WERI-Rb-1 (cell line): ENCODE measurements at regions not wholly inside any gene's neighbourhood (a gene's known extent, or its start where the extent isn't known, plus 50 kb on each side); places are given as distances from the start of the nearest gene placed in this dataset.

Experiments
- DNase-seq: peaks from one replicate; pipeline ENCODE4 v3.0.0-alpha.2; 2020
- H3K27ac ChIP-seq: fragments of 250-450 bp; sonication (Bioruptor Pico); 2 replicates; pipeline ENCODE4 v1.5.1; 2020; ENCODE audit warnings: mild to moderate bottlenecking, moderate library complexity
- H3K27me3 ChIP-seq: fragments of 250-450 bp; sonication (Bioruptor Pico); 2 replicates; pipeline ENCODE4 v1.5.1; 2021; ENCODE audit warnings: mild to moderate bottlenecking, low read depth, moderate library complexity; ENCODE audit not compliant: insufficient read depth, severe bottlenecking
- H3K36me3 ChIP-seq: fragments of 250-450 bp; sonication (Bioruptor Pico); 2 replicates; pipeline ENCODE4 v1.5.1; 2020; ENCODE audit warnings: mild to moderate bottlenecking, moderate library complexity
- H3K4me3 ChIP-seq: 2 replicates; pipeline ENCODE4 v1.5.1; 2011; ENCODE audit warnings: low read depth, mild to moderate bottlenecking, control low read depth, low read length
- H3K9me3 ChIP-seq: fragments of 250-450 bp; sonication (Bioruptor Pico); 2 replicates; pipeline ENCODE4 v1.5.1; 2021; ENCODE audit warnings: mild to moderate bottlenecking, moderate library complexity; ENCODE audit not compliant: severe bottlenecking
- TF ChIP-seq, protein P1 (sequence below): IDR thresholded peaks from 2 replicates; pipeline ENCODE4 v1.5.1; 2011; ENCODE audit warnings: low read depth, mild to moderate bottlenecking, control low read depth, inconsistent platforms, low read length

DNA sequence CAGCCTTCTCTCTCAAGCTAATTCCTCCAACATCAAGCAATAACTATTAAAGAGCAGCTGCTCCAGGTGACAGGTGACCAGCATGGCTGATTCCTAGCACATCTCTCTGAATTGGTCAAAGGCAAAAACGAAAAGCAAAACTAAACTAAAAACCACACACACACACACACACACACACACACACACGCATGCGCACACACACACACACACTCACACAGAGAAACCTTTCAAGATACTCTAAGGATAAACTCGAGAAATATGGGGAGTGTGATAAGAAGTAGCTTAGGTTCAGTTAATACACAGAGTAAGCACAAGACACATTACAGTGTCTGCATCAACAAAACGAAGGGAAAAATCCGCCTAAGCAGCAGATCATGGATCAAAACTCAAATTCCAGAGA is 74.5 kb upstream of the FZD7 start:
- DNase-seq = no peak
- no peak overlapping the region for H3K4me3 ChIP-seq
- no peaks in the 10 kb centered on the region for H3K36me3 ChIP-seq
- no peaks in the 10 kb centered on the region for H3K9me3 ChIP-seq
- H3K27ac ChIP-seq = no peak overlapping the region; the same call in 1 of the 2 replicates
- H3K27me3 ChIP-seq = no peaks in the 10 kb centered on the region
- TF ChIP-seq, protein P1, sequence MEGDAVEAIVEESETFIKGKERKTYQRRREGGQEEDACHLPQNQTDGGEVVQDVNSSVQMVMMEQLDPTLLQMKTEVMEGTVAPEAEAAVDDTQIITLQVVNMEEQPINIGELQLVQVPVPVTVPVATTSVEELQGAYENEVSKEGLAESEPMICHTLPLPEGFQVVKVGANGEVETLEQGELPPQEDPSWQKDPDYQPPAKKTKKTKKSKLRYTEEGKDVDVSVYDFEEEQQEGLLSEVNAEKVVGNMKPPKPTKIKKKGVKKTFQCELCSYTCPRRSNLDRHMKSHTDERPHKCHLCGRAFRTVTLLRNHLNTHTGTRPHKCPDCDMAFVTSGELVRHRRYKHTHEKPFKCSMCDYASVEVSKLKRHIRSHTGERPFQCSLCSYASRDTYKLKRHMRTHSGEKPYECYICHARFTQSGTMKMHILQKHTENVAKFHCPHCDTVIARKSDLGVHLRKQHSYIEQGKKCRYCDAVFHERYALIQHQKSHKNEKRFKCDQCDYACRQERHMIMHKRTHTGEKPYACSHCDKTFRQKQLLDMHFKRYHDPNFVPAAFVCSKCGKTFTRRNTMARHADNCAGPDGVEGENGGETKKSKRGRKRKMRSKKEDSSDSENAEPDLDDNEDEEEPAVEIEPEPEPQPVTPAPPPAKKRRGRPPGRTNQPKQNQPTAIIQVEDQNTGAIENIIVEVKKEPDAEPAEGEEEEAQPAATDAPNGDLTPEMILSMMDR = no peak

DNA sequence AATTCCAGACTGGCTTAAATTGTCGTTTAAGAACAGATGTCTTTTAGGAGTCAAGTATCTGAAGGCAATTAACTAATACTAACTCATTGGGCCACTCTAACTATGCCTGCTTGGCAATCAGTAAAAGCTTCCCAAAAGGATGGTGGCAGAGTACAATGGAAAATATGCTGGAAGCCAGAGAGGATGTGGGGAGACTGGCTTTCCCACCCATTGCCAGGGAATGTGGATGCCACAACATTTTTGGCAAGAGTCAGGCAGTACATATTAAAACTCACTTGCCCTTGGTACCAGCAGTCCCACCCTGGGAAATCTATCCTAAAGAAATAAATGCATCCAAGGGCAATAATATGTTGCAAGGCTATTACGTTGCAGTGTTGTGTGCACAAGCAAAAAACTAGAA is 74.0 kb upstream of the FZD7 start:
- no peak for DNase-seq
- H3K4me3 ChIP-seq = no peak overlapping the region
- H3K27me3 ChIP-seq = no peaks in the 10 kb centered on the region
- H3K27ac ChIP-seq = no peak overlapping the region; the same call in 1 of the 2 replicates
- no peaks in the 10 kb centered on the region for H3K9me3 ChIP-seq
- no peaks in the 10 kb centered on the region for H3K36me3 ChIP-seq
- TF ChIP-seq, protein P1 = no peak

DNA sequence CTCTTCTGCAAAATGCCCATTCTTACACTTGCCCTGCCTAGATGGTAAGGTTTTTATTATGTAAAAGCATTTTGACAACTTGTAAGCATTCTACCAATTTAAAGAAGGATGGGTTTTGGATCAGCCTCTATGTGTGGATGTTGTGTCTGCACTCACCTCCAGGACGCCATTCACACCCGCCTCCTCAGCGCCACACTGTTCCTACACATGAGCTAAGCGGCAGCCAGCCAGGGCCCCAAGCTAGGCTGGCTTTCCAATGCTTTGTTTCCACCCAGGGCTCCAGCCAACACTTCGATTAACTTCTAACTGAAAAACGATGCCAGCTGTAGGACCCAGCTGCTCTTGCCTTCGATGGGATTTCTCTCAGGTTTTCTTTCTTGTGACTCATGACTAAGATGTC is 73.3 kb upstream of the FZD7 start:
- Histone ChIP-seq H3K9me3 (no peaks in the 10 kb centered on the region), H3K36me3 (no peaks in the 10 kb centered on the region), H3K27ac (no peak overlapping the region), H3K27me3 (no peaks in the 10 kb centered on the region), H3K4me3 (no peak overlapping the region)
- DNase-seq = no peak
- TF ChIP-seq, protein P1 = no peak

DNA sequence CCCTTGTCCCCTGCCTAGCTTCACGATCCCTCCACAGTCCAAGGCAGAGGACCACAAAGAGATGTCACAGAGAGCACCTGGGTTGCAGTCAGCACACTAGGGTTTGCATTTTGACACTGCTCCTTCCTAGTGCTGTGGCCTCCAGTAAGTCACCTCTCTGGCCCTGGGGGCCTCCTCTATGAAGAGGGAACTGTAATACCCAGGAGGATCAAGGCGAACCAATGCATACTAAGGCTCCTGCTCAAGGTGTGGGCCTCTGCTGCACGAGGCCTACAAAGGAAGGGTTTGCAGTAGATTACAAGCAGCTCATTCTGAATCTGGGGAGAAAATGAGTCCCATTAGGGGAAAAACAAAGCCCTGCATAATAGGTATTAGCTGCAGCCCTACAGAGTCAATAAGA is 72.3 kb upstream of the FZD7 start:
- no peak overlapping the region for H3K27ac ChIP-seq
- no peaks in the 10 kb centered on the region for H3K36me3 ChIP-seq
- no peaks in the 10 kb centered on the region for H3K9me3 ChIP-seq
- no peak for DNase-seq
- no peak overlapping the region for H3K4me3 ChIP-seq
- H3K27me3 ChIP-seq = no peaks in the 10 kb centered on the region
- TF ChIP-seq, protein P1 = no peak

DNA sequence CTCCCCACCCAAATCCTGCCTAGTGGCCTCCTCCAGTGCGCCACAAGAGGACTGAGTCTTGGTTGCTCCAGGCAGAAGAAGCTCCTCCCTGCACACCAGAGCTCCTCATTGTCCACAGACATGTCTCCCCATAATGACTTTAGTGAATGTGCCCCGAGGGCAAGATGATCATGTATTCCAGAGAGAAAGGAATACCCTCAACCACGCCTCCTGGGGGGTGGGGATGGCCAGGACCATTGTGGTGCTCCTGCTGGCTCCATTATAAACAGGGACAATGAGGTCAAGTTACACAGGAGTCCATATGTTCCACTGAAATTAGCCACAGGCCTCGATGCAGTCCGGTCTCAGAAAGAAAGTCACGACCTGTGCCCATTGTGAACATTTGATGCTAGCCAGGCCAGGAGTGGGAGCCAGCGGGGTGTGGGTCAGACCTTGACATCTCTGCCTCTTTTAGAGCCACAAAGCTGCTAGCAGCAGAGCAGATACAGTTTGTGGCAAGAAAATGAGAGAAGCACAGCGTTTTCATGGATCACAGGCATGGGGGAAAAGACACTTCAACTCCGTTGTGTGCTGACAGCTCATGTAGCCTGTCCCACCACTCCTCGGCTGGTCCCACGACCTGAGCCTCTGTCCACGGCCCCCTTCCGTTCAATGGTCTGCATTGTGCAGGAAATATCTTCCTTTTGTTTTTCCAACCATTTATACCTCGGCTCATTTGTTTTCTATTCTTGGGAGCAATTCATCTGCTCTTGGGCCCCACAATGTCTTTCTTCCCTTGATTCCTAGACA is 70.7 kb upstream of the FZD7 start:
- no peaks in the 10 kb centered on the region for H3K36me3 ChIP-seq

More for the DNA sequence above, 70.7 kb upstream of the FZD7 start:
- DNase-seq = no peak
- TF ChIP-seq, protein P1 = no peak
- Histone ChIP-seq H3K9me3 (no peaks in the 10 kb centered on the region), H3K27ac (no peak overlapping the region), H3K4me3 (no peak overlapping the region), H3K27me3 (no peaks in the 10 kb centered on the region)
